ENCODE measurements at regions not wholly inside any gene's neighbourhood (a gene's known extent, or its start where the extent isn't known, plus 50 kb on each side); places are given as distances from the start of the nearest gene placed in this dataset.

DNA sequence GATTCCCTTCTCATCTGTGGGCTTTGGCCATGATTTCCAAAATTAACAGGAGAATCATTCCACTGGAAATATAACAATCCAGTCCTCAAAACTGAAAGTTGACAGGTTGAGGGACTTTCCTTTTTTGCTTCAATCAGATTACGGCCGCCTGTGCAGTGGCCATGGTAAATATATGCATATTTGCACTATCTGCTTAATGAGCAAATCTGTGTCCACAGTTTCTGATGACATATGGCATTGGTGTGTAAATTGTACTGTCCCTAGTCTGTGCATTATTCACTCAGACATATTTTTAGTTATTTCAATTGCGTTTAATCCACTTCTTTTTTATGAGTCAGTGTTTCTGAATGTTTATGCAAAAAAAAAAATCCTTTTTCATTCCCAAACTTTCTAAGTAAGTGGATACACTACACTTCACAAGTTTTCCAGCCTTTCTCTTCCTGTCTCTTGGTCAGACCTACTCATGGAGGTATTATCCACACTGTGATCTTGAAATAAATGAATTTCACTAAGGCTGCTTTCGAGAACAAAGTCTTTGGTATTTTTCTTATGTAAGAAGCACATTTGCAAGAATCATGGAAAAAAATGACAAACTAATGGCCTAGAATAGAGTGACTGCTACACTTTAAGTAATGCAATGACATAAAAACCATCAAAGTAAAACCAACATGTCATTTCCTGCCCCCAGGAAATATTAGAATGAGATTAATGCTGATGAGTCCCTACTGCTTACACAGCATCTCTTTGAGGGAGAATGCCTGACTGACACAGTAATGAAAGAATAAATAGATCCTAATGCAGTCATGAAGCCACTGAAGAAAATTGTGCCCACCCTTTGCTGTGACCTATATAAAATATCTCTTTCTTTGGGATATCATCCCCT lies 76.4 kb upstream of the MTNR1B start:
- no peak for TF ChIP-seq CTCF (IDR thresholded peaks at IDR 0.05; ENCODE audit: low read depth, low read length, missing control alignments)
- in situ Hi-C loops (cut with HindIII; ENCODE audit: low pct_ligation_motif_present, low sequenced_read_pairs) = no loop called here
- DNase-seq = no peak
- no peaks in the 10 kb centered on the region for H3K36me3 ChIP-seq (replicated peaks)
- H3K4me3 ChIP-seq (ENCODE audit: low read depth, low read length) = no peak overlapping the region
- H3K27me3 ChIP-seq (replicated peaks) = no peaks in the 10 kb centered on the region
- no peak overlapping the region for H3K27ac ChIP-seq

DNA sequence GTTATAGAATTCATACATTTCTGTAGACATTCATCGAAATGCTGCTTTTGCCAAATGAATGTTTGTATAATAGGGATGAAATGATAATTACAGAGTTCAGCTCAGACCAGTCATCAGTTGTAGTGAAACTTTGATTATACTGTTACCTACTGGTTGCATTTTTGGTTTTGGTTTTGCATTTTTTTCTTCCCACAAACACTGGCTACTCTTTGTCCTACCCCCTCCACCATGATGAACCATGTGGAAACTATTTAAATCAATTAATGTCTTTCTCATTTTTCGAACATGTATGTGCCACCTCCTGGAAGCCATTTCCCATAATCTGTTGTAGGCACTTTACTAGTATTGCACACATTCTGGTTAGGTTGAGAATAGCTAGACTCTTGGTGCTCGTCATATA lies 75.3 kb upstream of the MTNR1B start:
- TF ChIP-seq CTCF (IDR thresholded peaks at IDR 0.05; ENCODE audit: low read depth, low read length, missing control alignments) = no peak
- in situ Hi-C loops (cut with HindIII; ENCODE audit: low pct_ligation_motif_present, low sequenced_read_pairs) = no loop called here
- no peak for DNase-seq
- Histone ChIP-seq H3K4me3 (ENCODE audit: low read depth, low read length) (no peak overlapping the region), H3K36me3 (replicated peaks) (no peaks in the 10 kb centered on the region), H3K27ac (no peak overlapping the region), H3K27me3 (replicated peaks) (no peaks in the 10 kb centered on the region)

GRCh38 chr11:92897487-92897886 lies 72.0 kb upstream of the MTNR1B start:
- no peak for TF ChIP-seq CTCF (IDR thresholded peaks at IDR 0.05; ENCODE audit: low read depth, low read length, missing control alignments)
- Histone ChIP-seq H3K27me3 (replicated peaks) (no peaks in the 10 kb centered on the region), H3K27ac (no peak overlapping the region), H3K36me3 (replicated peaks) (no peaks in the 10 kb centered on the region), H3K4me3 (ENCODE audit: low read depth, low read length) (no peak overlapping the region)
- no peak for DNase-seq
- in situ Hi-C loops (cut with HindIII; ENCODE audit: low pct_ligation_motif_present, low sequenced_read_pairs) = no loop called here

DNA sequence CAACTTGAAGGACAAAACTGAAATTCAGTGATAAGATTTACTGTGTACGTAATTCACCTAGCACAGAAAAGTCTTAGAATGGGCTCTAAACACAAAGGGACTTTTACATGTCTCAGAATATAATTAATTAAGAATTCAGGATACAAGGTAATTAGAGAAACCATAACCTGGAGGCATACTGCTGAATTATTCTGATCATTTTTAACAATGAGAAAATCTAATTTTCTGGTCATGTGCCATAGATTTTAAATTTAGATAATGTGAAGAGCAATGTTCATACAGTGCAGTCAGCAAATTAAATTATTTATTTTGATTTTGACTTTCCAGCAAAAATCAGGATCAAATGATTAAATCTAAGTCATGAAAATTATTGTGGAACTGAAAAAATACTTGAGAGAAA lies 67.0 kb upstream of the MTNR1B start:
- no peaks in the 10 kb centered on the region for H3K27me3 ChIP-seq (replicated peaks)
- H3K4me3 ChIP-seq (ENCODE audit: low read depth, low read length) = no peak overlapping the region
- no peak overlapping the region for H3K27ac ChIP-seq
- no peaks in the 10 kb centered on the region for H3K36me3 ChIP-seq (replicated peaks)
- DNase-seq = no peak
- in situ Hi-C loops (cut with HindIII; ENCODE audit: low pct_ligation_motif_present, low sequenced_read_pairs) = no loop called here
- no peak for TF ChIP-seq CTCF (IDR thresholded peaks at IDR 0.05; ENCODE audit: low read depth, low read length, missing control alignments)

GRCh38 chr11:92907671-92908070 lies 61.8 kb upstream of the MTNR1B start:
- TF ChIP-seq CTCF (IDR thresholded peaks at IDR 0.05; ENCODE audit: low read depth, low read length, missing control alignments) = no peak
- no peaks in the 10 kb centered on the region for H3K36me3 ChIP-seq (replicated peaks)
- H3K4me3 ChIP-seq (ENCODE audit: low read depth, low read length) = no peak overlapping the region
- DNase-seq = no peak
- no peak overlapping the region for H3K27ac ChIP-seq
- in situ Hi-C loops (cut with HindIII; ENCODE audit: low pct_ligation_motif_present, low sequenced_read_pairs) = no loop called here
- H3K27me3 ChIP-seq (replicated peaks) = no peaks in the 10 kb centered on the region

- in situ Hi-C loops (cut with HindIII; ENCODE audit: low pct_ligation_motif_present, low sequenced_read_pairs) = no loop called here
- H3K4me3 ChIP-seq (ENCODE audit: low read depth, low read length) = no peak overlapping the region
- no peak for TF ChIP-seq CTCF (IDR thresholded peaks at IDR 0.05; ENCODE audit: low read depth, low read length, missing control alignments)
- H3K27ac ChIP-seq = no peak overlapping the region
- no peaks in the 10 kb centered on the region for H3K27me3 ChIP-seq (replicated peaks)
- H3K36me3 ChIP-seq (replicated peaks) = no peaks in the 10 kb centered on the region
- DNase-seq = no peak
Measured at GRCh38 chr11:92909214-92909613, 60.2 kb upstream of the MTNR1B start.

Measured in brain microvascular endothelial cell (primary cell).